ENCODE measurements at regions not wholly inside any gene's neighbourhood (a gene's known extent, or its start where the extent isn't known, plus 50 kb on each side); places are given as distances from the start of the nearest gene placed in this dataset.

DNA sequence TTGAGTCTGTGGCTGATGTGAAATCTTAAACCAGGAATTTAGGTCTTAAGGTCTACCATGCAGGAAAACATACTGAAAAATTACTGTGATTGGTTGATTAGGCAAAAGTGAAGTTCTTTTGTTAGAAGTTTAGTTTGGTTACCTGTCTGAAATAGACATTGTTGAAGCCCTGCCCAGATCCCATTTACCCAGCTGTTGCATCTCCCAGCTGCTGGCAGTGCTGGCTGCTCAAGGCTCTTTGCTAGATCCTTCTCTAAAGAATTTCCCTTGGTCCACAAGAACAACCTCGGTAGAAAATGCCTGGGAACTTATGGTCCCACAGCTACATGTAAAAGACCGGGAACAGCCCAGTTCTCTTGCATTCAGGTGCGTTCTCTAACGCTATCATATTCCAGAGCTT is 137.3 kb downstream of the EDEM1 start:
- TF ChIP-seq, protein P1, sequence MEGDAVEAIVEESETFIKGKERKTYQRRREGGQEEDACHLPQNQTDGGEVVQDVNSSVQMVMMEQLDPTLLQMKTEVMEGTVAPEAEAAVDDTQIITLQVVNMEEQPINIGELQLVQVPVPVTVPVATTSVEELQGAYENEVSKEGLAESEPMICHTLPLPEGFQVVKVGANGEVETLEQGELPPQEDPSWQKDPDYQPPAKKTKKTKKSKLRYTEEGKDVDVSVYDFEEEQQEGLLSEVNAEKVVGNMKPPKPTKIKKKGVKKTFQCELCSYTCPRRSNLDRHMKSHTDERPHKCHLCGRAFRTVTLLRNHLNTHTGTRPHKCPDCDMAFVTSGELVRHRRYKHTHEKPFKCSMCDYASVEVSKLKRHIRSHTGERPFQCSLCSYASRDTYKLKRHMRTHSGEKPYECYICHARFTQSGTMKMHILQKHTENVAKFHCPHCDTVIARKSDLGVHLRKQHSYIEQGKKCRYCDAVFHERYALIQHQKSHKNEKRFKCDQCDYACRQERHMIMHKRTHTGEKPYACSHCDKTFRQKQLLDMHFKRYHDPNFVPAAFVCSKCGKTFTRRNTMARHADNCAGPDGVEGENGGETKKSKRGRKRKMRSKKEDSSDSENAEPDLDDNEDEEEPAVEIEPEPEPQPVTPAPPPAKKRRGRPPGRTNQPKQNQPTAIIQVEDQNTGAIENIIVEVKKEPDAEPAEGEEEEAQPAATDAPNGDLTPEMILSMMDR (IDR thresholded peaks at IDR 0.05), result no peak
- no peak for TF ChIP-seq POLR2A (IDR thresholded peaks at IDR 0.05)
